AG04449 (cell line): ENCODE measurements at regions not wholly inside any gene's neighbourhood (a gene's known extent, or its start where the extent isn't known, plus 50 kb on each side); places are given as distances from the start of the nearest gene placed in this dataset.

Source experiments
- CTCF ChIA-PET: fragments of 350-600 bp; formaldehyde crosslinking; extraction: SDS; loops from one replicate; lab custom pipeline; 2021; ENCODE audit warnings: antibody characterized with exemption; lab: Yijun Ruan, JAX
- POLR2A ChIA-PET: fragments of 400-600, 350-600 bp; formaldehyde crosslinking; extraction: SDS; loops from one replicate; lab custom pipeline; 2020; ENCODE audit warnings: antibody characterized with exemption, inconsistent platforms; lab: Yijun Ruan, JAX
- DNase-seq: peaks from one replicate; pipeline ENCODE4 v3.0.0-alpha.2; 2010; ENCODE audit warnings: low read depth, low spot score
- H3K4me3 ChIP-seq: 2 replicates; pipeline ENCODE4 v1.5.1; 2011; ENCODE audit warnings: low read depth, mild to moderate bottlenecking, control low read depth, low read length
- CTCF ChIP-seq: IDR thresholded peaks from one replicate; pipeline ENCODE4 v1.5.1; 2011; ENCODE audit warnings: mild to moderate bottlenecking, moderate library complexity, low read length, control low read depth, inconsistent platforms; ENCODE audit not compliant: insufficient read depth; ENCODE audit errors: missing control alignments

- no peak overlapping the region for H3K4me3 ChIP-seq
- DNase-seq = no peak
- POLR2A ChIA-PET = no interaction called here
- CTCF ChIA-PET = interaction anchor here (1.0 to 1.8 kb wide), 3 partner anchors 9 to 18 kb away, joined by 3 to 5 read pairs (median 4); no protein-coding TSS in a partner anchor
- TF ChIP-seq CTCF = no peak
Observed at GRCh38 chr11:116233561-116233960, 539.2 kb downstream of the BUD13 start.

- no peak for TF ChIP-seq CTCF
- H3K4me3 ChIP-seq = no peak overlapping the region
- no peak for DNase-seq
- CTCF ChIA-PET = interaction anchor here (1.0 kb wide), 1 partner anchor 9 kb away, joined by 5 read pairs; no protein-coding TSS in a partner anchor
- POLR2A ChIA-PET = no interaction called here
Observed at GRCh38 chr11:116232364-116232828, 540.4 kb downstream of the BUD13 start.

GRCh38 chr11:116231543-116231942 lies 541.2 kb downstream of the BUD13 start:
- ChIA-PET CTCF (no interaction called here), POLR2A (no interaction called here)
- no peak for DNase-seq
- no peak for TF ChIP-seq CTCF
- no peak overlapping the region for H3K4me3 ChIP-seq

- no peak for TF ChIP-seq CTCF
- ChIA-PET POLR2A (no interaction called here), CTCF (no interaction called here)
- no peak for DNase-seq
- H3K4me3 ChIP-seq = no peak overlapping the region
Observed at GRCh38 chr11:116230438-116230837, 542.3 kb downstream of the BUD13 start.

- no peak overlapping the region for H3K4me3 ChIP-seq
- POLR2A ChIA-PET = no interaction called here
- CTCF ChIA-PET = interaction anchor here (1.5 to 2.8 kb wide), 2 partner anchors 13 to 15 kb away, joined by 3 to 12 read pairs; no protein-coding TSS in a partner anchor
- DNase-seq = no peak
- no peak for TF ChIP-seq CTCF
Observed at GRCh38 chr11:116229236-116229970, 543.4 kb downstream of the BUD13 start.

GRCh38 chr11:116226731-116227130 lies 546.1 kb downstream of the BUD13 start:
- CTCF ChIA-PET = interaction anchor here (4.4 kb wide), 1 partner anchor 11 kb away, joined by 24 read pairs; no protein-coding TSS in a partner anchor
- no peak for TF ChIP-seq CTCF
- DNase-seq = no peak

More at GRCh38 chr11:116226731-116227130, 546.1 kb downstream of the BUD13 start:
- no peak overlapping the region for H3K4me3 ChIP-seq
- POLR2A ChIA-PET = no interaction called here
